Astrocyte (in vitro differentiated cells and primary cell): ENCODE measurements at regions not wholly inside any gene's neighbourhood (a gene's known extent, or its start where the extent isn't known, plus 50 kb on each side); places are given as distances from the start of the nearest gene placed in this dataset.

Source experiments
- DNase-seq: peaks from one replicate; pipeline ENCODE4 v3.0.0-alpha.2; 2010; ENCODE audit warnings: low read depth
- FAIRE-seq: peaks from 2 replicates; lab custom pipeline; 2011; peaks lifted over from hg19 to GRCh38; lab: Jason Lieb, UNC
- H2AFZ ChIP-seq: 2 replicates; pipeline ENCODE4 v1.6.0; 2012; ENCODE audit warnings: low read depth, low read length, inconsistent platforms
- H3K27ac ChIP-seq: 2 replicates; pipeline ENCODE4 v1.5.1; 2011; ENCODE audit warnings: low read depth, low read length, inconsistent platforms
- H3K27me3 ChIP-seq: 2 replicates; pipeline ENCODE4 v1.6.0; 2011; ENCODE audit warnings: low read length, inconsistent platforms; ENCODE audit not compliant: insufficient read depth
- H3K36me3 ChIP-seq: 2 replicates; pipeline ENCODE4 v1.5.1; 2011; ENCODE audit warnings: low read length, inconsistent platforms; ENCODE audit not compliant: insufficient read depth
- H3K4me1 ChIP-seq: 2 replicates; pipeline ENCODE4 v1.5.1; 2011; ENCODE audit warnings: low read length, inconsistent platforms; ENCODE audit not compliant: insufficient read depth
- H3K4me2 ChIP-seq: 2 replicates; pipeline ENCODE4 v1.6.0; 2012; ENCODE audit warnings: low read length, inconsistent platforms
- H3K4me3 ChIP-seq: 2 replicates; pipeline ENCODE4 v1.5.1; 2011; ENCODE audit warnings: low read depth, mild to moderate bottlenecking, low read length, inconsistent platforms; ENCODE audit not compliant: insufficient read depth
- H3K79me2 ChIP-seq: 2 replicates; pipeline ENCODE4 v1.6.0; 2012; ENCODE audit warnings: mild to moderate bottlenecking, low read length, inconsistent platforms; ENCODE audit not compliant: insufficient read depth
- H3K9ac ChIP-seq: 2 replicates; pipeline ENCODE4 v1.6.0; 2012; ENCODE audit warnings: mild to moderate bottlenecking, low read length, inconsistent platforms
- H3K9me3 ChIP-seq: 2 replicates; pipeline ENCODE4 v1.5.1; 2012; ENCODE audit warnings: low read depth, mild to moderate bottlenecking, low read length, inconsistent platforms; ENCODE audit not compliant: insufficient read depth
- H4K20me1 ChIP-seq: 2 replicates; pipeline ENCODE4 v1.6.0; 2012; ENCODE audit warnings: low read length, inconsistent platforms; ENCODE audit not compliant: insufficient read depth
- H3K27ac Mint-ChIP-seq: one replicate; pipeline ENCODE4 v1.8.0; 2021; ENCODE audit warnings: mild to moderate bottlenecking, mixed read lengths; ENCODE audit not compliant: unreplicated experiment
- H3K27me3 Mint-ChIP-seq: one replicate; pipeline ENCODE4 v1.8.0; 2021; ENCODE audit warnings: low read depth, mixed read lengths; ENCODE audit not compliant: unreplicated experiment
- H3K36me3 Mint-ChIP-seq: one replicate; pipeline ENCODE4 v1.8.0; 2021; ENCODE audit warnings: low read depth, mixed read lengths; ENCODE audit not compliant: unreplicated experiment
- H3K4me1 Mint-ChIP-seq: one replicate; pipeline ENCODE4 v1.8.0; 2021; ENCODE audit warnings: low read depth, mixed read lengths; ENCODE audit not compliant: unreplicated experiment
- H3K4me3 Mint-ChIP-seq: one replicate; pipeline ENCODE4 v1.8.0; 2021; ENCODE audit warnings: mild to moderate bottlenecking, moderate library complexity, mixed read lengths; ENCODE audit not compliant: unreplicated experiment
- H3K9me3 Mint-ChIP-seq: one replicate; pipeline ENCODE4 v1.8.0; 2021; ENCODE audit warnings: mild to moderate bottlenecking, mixed read lengths; ENCODE audit not compliant: unreplicated experiment
- EZH2 ChIP-seq: IDR thresholded peaks from 2 replicates; pipeline ENCODE4 v1.6.1; 2012; ENCODE audit warnings: mild to moderate bottlenecking, low read length, inconsistent platforms; ENCODE audit not compliant: insufficient read depth
- TF ChIP-seq, protein P1 (sequence below): IDR thresholded peaks from 2 replicates; pipeline ENCODE4 v1.5.1; 2011; ENCODE audit warnings: low read depth, mild to moderate bottlenecking, inconsistent platforms, low read length, moderate library complexity; ENCODE audit not compliant: insufficient read depth

GRCh38 chr10:118505363-118505762, 90.1 kb downstream of the PRLHR start:
- Histone ChIP-seq H3K4me3 (no peak overlapping the region), H3K9ac (no peak overlapping the region), H3K79me2 (no peaks in the 10 kb centered on the region), H3K4me2 (no peak overlapping the region), H3K27me3 (no peaks in the 10 kb centered on the region), H2AFZ (no peak overlapping the region), H4K20me1 (no peaks in the 10 kb centered on the region), H3K36me3 (no peaks in the 10 kb centered on the region), H3K9me3 (no peaks in the 10 kb centered on the region), H3K27ac (no peak overlapping the region), H3K4me1 (peaks cover 5% of the 10 kb centered on the region)
- Mint-ChIP-seq H3K36me3 (no peaks in the 10 kb centered on the region), H3K27ac (no peak overlapping the region), H3K9me3 (no peaks in the 10 kb centered on the region), H3K27me3 (no peaks in the 10 kb centered on the region), H3K4me3 (no peak overlapping the region), H3K4me1 (peaks cover 11% of the 10 kb centered on the region)
- FAIRE-seq = no peak
- TF ChIP-seq, protein P1, sequence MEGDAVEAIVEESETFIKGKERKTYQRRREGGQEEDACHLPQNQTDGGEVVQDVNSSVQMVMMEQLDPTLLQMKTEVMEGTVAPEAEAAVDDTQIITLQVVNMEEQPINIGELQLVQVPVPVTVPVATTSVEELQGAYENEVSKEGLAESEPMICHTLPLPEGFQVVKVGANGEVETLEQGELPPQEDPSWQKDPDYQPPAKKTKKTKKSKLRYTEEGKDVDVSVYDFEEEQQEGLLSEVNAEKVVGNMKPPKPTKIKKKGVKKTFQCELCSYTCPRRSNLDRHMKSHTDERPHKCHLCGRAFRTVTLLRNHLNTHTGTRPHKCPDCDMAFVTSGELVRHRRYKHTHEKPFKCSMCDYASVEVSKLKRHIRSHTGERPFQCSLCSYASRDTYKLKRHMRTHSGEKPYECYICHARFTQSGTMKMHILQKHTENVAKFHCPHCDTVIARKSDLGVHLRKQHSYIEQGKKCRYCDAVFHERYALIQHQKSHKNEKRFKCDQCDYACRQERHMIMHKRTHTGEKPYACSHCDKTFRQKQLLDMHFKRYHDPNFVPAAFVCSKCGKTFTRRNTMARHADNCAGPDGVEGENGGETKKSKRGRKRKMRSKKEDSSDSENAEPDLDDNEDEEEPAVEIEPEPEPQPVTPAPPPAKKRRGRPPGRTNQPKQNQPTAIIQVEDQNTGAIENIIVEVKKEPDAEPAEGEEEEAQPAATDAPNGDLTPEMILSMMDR = no peak
- TF ChIP-seq EZH2 = no peak
- no peak for DNase-seq

DNA sequence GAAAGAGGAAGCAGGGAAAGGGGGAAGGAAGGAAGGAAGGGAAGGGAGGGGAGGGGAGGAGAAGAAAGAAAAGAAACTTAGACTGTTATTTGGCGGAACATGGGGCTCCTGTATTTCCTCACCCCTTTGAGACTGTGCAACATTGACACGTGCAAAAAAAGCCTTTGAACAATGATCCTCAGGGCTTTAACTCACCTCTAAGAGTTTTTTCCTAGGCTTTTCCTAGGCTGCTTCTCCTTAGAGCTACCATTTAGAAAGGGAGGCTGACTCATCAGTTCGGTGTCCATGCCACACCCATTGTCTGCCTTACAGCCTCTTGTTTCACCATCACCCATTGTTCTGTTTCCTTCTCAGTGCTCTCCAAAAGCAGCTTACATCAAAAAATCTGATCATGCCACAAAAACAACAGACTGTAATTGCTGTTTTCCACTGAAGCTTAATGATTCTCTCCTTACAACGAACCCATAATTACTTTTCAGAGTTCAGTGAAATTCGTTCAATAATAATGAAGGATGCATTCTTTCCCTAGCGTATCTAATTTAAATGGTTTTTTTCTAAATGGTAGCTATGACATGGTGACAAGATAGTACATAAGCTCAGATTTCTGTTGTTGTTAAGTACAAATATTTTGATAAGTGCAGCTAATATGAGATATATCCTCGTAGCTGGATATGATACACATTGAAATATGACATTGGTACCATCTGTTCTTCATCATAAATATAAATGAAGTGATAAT, 90.8 kb downstream of the PRLHR start:
- Mint-ChIP-seq H3K4me1 (peaks cover 11% of the 10 kb centered on the region), H3K4me3 (no peak overlapping the region), H3K27me3 (no peaks in the 10 kb centered on the region), H3K36me3 (no peaks in the 10 kb centered on the region), H3K9me3 (no peaks in the 10 kb centered on the region), H3K27ac (no peak overlapping the region)
- peaks cover 5% of the 10 kb centered on the region for H3K4me1 ChIP-seq
- no peaks in the 10 kb centered on the region for H3K79me2 ChIP-seq
- H4K20me1 ChIP-seq = no peaks in the 10 kb centered on the region
- no peak overlapping the region for H3K27ac ChIP-seq
- no peaks in the 10 kb centered on the region for H3K36me3 ChIP-seq
- peak; percentile 81 for FAIRE-seq
- no peaks in the 10 kb centered on the region for H3K27me3 ChIP-seq
- no peak overlapping the region for H3K9ac ChIP-seq
- peak; percentile 71 for DNase-seq
- peak overlapping the region; percentile 52 for H3K4me2 ChIP-seq
- H3K9me3 ChIP-seq = no peaks in the 10 kb centered on the region
- peak overlapping the region; percentile 45 for H2AFZ ChIP-seq
- no peak overlapping the region for H3K4me3 ChIP-seq
- TF ChIP-seq EZH2 = no peak
- TF ChIP-seq, protein P1 = no peak

GRCh38 chr10:118504044-118504443, 91.4 kb downstream of the PRLHR start:
- Mint-ChIP-seq H3K9me3 (no peaks in the 10 kb centered on the region), H3K4me3 (no peak overlapping the region), H3K4me1 (peaks cover 11% of the 10 kb centered on the region), H3K27me3 (no peaks in the 10 kb centered on the region), H3K27ac (no peak overlapping the region), H3K36me3 (no peaks in the 10 kb centered on the region)
- no peaks in the 10 kb centered on the region for H3K9me3 ChIP-seq
- peak overlapping the region; percentile 52 for H3K4me2 ChIP-seq
- no peak overlapping the region for H2AFZ ChIP-seq
- no peaks in the 10 kb centered on the region for H3K27me3 ChIP-seq
- H3K36me3 ChIP-seq = no peaks in the 10 kb centered on the region
- no peaks in the 10 kb centered on the region for H4K20me1 ChIP-seq
- H3K4me1 ChIP-seq = peaks cover 5% of the 10 kb centered on the region
- FAIRE-seq (no peak), DNase-seq (no peak)
- H3K9ac ChIP-seq = no peak overlapping the region
- H3K79me2 ChIP-seq = no peaks in the 10 kb centered on the region
- TF ChIP-seq, protein P1 = no peak
- TF ChIP-seq EZH2 = no peak
- H3K4me3 ChIP-seq = no peak overlapping the region
- H3K27ac ChIP-seq = no peak overlapping the region
